ENCODE measurements at regions not wholly inside any gene's neighbourhood (a gene's known extent, or its start where the extent isn't known, plus 50 kb on each side); places are given as distances from the start of the nearest gene placed in this dataset.

GRCh38 chr6:18530201-18530600, 143.1 kb downstream of the RNF144B start:
- no peaks in the 10 kb centered on the region for H3K9me3 ChIP-seq (replicated peaks; ENCODE audit: control insufficient read depth, insufficient read depth, low read depth, low read length)
- no peak overlapping the region for H3K4me3 ChIP-seq
- H3K79me2 ChIP-seq (ENCODE audit: control insufficient read depth, insufficient read depth, low read length), result no peaks in the 10 kb centered on the region
- no peaks in the 10 kb centered on the region for H3K27me3 ChIP-seq (ENCODE audit: control insufficient read depth in 2 of 2, insufficient read depth in 2 of 2, low read length in 2 of 2)
- in situ Hi-C loops (cut with MboI) (no loop called here), intact Hi-C loops (cut with micrococcal nuclease) (no loop called here)
- POLR2A ChIA-PET, result no interaction called here
- H4K20me1 ChIP-seq (replicated peaks; ENCODE audit: control insufficient read depth, insufficient read depth, low read length), result no peaks in the 10 kb centered on the region
- 0% methylated on average over 1 of the region's 1 CpG for WGBS (ENCODE audit: insufficient coverage, low coverage, missing lambda C conversion rate)
- no peak overlapping the region for H3K9ac ChIP-seq (ENCODE audit: insufficient read depth in 1 of 2, low read depth in 2 of 2, low read length in 2 of 2)
- no peaks in the 10 kb centered on the region for H3K4me1 ChIP-seq (replicated peaks in 1 of 2; ENCODE audit: control insufficient read depth in 2 of 2, insufficient read depth in 2 of 2, low read length in 2 of 2)
- no peak for ATAC-seq
- FAIRE-seq, result no peak
- no peaks in the 10 kb centered on the region for H3K9me1 ChIP-seq (ENCODE audit: control insufficient read depth, insufficient read depth, low read length)
- no peak for TF ChIP-seq ZNF354B (CRISPR knock-in tag; IDR thresholded peaks at IDR 0.05)
- TF ChIP-seq CCNT2 (IDR thresholded peaks at IDR 0.05; ENCODE audit: borderline replicate concordance, extremely low read depth, insufficient read length, low read depth, low read length), result no peak
- no peak for TF ChIP-seq MXI1 (IDR thresholded peaks at IDR 0.05; ENCODE audit: low read depth, low read length)
- TF ChIP-seq TEAD1 (CRISPR knock-in tag; IDR thresholded peaks at IDR 0.05), result no peak
- TF ChIP-seq TAL1 (IDR thresholded peaks at IDR 0.05), result no peak
- TF ChIP-seq BRD4 (IDR thresholded peaks at IDR 0.05), result no peak
- no peak for TF ChIP-seq MEF2A (IDR thresholded peaks at IDR 0.05; ENCODE audit: control insufficient read depth, low read depth, low read length)
- H2AFZ ChIP-seq (ENCODE audit: low read depth, low read length), result no peak overlapping the region
- no peak overlapping the region for H3K27ac ChIP-seq (ENCODE audit: extremely low read depth, low read depth, low read length)
- no peaks in the 10 kb centered on the region for H3K36me3 ChIP-seq (ENCODE audit: control insufficient read depth, insufficient read depth, low read length)
- no peak for DNase-seq (ENCODE audit: extremely low read depth in 1 of 4, low spot score in 3 of 4)
- H3K4me2 ChIP-seq (ENCODE audit: insufficient read depth, low read length), result no peak overlapping the region
- BruUV-seq (replicated peaks), result no TSS peak
- CTCF ChIA-PET (ENCODE audit: low intra/inter-chr PET ratio), result no interaction called here

- CTCF ChIA-PET (ENCODE audit: low intra/inter-chr PET ratio), result interaction anchor here (0.6 kb wide), 1 partner anchor 35 kb away, joined by 5 read pairs; no protein-coding TSS in a partner anchor
- 0% methylated on average over 2 of the region's 2 CpGs for WGBS (ENCODE audit: insufficient coverage, low coverage, missing lambda C conversion rate)
- Histone ChIP-seq H2AFZ (ENCODE audit: low read depth, low read length) (no peak overlapping the region), H4K20me1 (replicated peaks; ENCODE audit: control insufficient read depth, insufficient read depth, low read length) (no peaks in the 10 kb centered on the region), H3K27me3 (ENCODE audit: control insufficient read depth in 2 of 2, insufficient read depth in 2 of 2, low read length in 2 of 2) (no peaks in the 10 kb centered on the region), H3K4me2 (ENCODE audit: insufficient read depth, low read length) (no peak overlapping the region), H3K79me2 (ENCODE audit: control insufficient read depth, insufficient read depth, low read length) (no peaks in the 10 kb centered on the region), H3K27ac (ENCODE audit: extremely low read depth, low read depth, low read length) (no peak overlapping the region), H3K4me1 (replicated peaks in 1 of 2; ENCODE audit: control insufficient read depth in 2 of 2, insufficient read depth in 2 of 2, low read length in 2 of 2) (no peaks in the 10 kb centered on the region), H3K9ac (ENCODE audit: insufficient read depth in 1 of 2, low read depth in 2 of 2, low read length in 2 of 2) (no peak overlapping the region), H3K9me3 (replicated peaks; ENCODE audit: control insufficient read depth, insufficient read depth, low read depth, low read length) (no peaks in the 10 kb centered on the region), H3K9me1 (ENCODE audit: control insufficient read depth, insufficient read depth, low read length) (no peaks in the 10 kb centered on the region), H3K4me3 (no peak overlapping the region), H3K36me3 (ENCODE audit: control insufficient read depth, insufficient read depth, low read length) (no peaks in the 10 kb centered on the region)
- intact Hi-C loops (cut with micrococcal nuclease), result no loop called here
- DNase-seq (ENCODE audit: extremely low read depth in 1 of 4, low spot score in 3 of 4), result no peak
- FAIRE-seq, result no peak
- no peak for ATAC-seq
- in situ Hi-C loops (cut with MboI), result no loop called here
- POLR2A ChIA-PET, result no interaction called here
- no TSS peak for BruUV-seq (replicated peaks)
- TF ChIP-seq NONO (IDR thresholded peaks at IDR 0.05; ENCODE audit: low read depth in 2 of 2, low read length in 1 of 2) (no peak), ZBTB49 (CRISPR knock-in tag; IDR thresholded peaks at IDR 0.05; ENCODE audit: borderline replicate concordance) (no peak), BHLHE40 (IDR thresholded peaks at IDR 0.05; ENCODE audit: low read length) (no peak), ZNF507 (tag; conservative IDR thresholded peaks at IDR 0.05) (no peak), SETDB1 (IDR thresholded peaks at IDR 0.05; ENCODE audit: low read length) (no peak), FOXJ2 (tag; IDR thresholded peaks at IDR 0.05) (no peak), ZBTB33 (CRISPR knock-in tag; IDR thresholded peaks at IDR 0.05) (no peak)
Observed at GRCh38 chr6:18532139-18532538, 145.0 kb downstream of the RNF144B start.
